ENCODE measurements at regions not wholly inside any gene's neighbourhood (a gene's known extent, or its start where the extent isn't known, plus 50 kb on each side); places are given as distances from the start of the nearest gene placed in this dataset.

DNA sequence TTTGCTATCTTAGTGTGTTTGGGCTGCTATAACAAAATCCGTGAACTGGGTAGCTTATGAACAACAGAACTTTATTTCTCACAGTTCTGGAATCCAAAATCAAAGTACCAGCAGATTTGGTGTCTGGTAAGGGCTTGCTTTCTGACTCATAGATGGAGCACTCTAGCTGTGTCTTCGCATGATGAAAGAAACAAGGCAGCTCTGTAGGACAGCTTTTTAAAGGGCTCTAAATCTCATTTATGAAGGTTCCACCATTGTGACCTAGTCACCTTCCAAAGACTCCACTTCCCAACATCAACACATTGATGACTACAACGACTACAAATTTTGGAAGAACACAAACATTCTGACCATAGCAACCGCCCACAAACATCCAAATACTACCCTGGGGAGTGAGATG, 158.6 kb upstream of the LCORL start:
- no peak for TF ChIP-seq POLR2A (IDR thresholded peaks at IDR 0.05)
- TF ChIP-seq, protein P1, sequence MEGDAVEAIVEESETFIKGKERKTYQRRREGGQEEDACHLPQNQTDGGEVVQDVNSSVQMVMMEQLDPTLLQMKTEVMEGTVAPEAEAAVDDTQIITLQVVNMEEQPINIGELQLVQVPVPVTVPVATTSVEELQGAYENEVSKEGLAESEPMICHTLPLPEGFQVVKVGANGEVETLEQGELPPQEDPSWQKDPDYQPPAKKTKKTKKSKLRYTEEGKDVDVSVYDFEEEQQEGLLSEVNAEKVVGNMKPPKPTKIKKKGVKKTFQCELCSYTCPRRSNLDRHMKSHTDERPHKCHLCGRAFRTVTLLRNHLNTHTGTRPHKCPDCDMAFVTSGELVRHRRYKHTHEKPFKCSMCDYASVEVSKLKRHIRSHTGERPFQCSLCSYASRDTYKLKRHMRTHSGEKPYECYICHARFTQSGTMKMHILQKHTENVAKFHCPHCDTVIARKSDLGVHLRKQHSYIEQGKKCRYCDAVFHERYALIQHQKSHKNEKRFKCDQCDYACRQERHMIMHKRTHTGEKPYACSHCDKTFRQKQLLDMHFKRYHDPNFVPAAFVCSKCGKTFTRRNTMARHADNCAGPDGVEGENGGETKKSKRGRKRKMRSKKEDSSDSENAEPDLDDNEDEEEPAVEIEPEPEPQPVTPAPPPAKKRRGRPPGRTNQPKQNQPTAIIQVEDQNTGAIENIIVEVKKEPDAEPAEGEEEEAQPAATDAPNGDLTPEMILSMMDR (IDR thresholded peaks at IDR 0.05) = no peak
